ENCODE measurements at regions not wholly inside any gene's neighbourhood (a gene's known extent, or its start where the extent isn't known, plus 50 kb on each side); places are given as distances from the start of the nearest gene placed in this dataset.

DNA sequence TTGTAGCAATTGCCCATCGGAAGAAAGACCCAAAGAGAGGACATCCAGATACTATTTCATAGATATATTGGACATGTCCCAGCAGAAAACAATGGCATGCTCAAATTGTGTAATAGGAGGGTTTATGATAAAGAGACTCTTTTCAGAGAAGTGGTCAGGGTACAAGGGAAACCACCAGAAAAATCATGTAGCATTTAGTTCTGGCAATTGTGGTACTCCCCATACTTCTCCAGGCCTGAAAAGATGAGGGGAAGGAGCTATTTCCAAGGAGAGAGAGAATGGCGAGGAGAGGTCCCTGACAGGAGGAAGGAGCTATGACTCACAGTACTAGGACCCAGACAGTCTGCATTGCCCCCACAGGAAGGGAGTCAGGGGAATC, 68.4 kb upstream of the ADO start:
- intact Hi-C loops (cut with DNase I), result no loop called here
- TF ChIP-seq CTCF (IDR thresholded peaks at IDR 0.05), result no peak

GRCh38 chr10:62738916-62739315, 65.6 kb upstream of the ADO start:
- DNase-seq, result no peak
- no peak overlapping the region for H3K4me3 ChIP-seq
- no peaks in the 10 kb centered on the region for H3K27me3 ChIP-seq
- H3K4me1 ChIP-seq, result peaks cover 0 to 26% of the 10 kb centered on the region in 2 donors
- no peak for TF ChIP-seq CTCF (IDR thresholded peaks at IDR 0.05)
- no peak for ATAC-seq
- no peak overlapping the region for H3K27ac ChIP-seq
- no peaks in the 10 kb centered on the region for H3K9me3 ChIP-seq
- intact Hi-C loops (cut with DNase I), result no loop called here
- no peaks in the 10 kb centered on the region for H3K36me3 ChIP-seq

More for the DNA sequence above, 68.4 kb upstream of the ADO start:
- Histone ChIP-seq H3K27ac (no peak overlapping the region), H3K36me3 (no peaks in the 10 kb centered on the region), H3K9me3 (no peaks in the 10 kb centered on the region), H3K27me3 (no peaks in the 10 kb centered on the region), H3K4me3 (no peak overlapping the region), H3K4me1 (peaks cover 0 to 15% of the 10 kb centered on the region in 2 donors)
- no peak for ATAC-seq
- no peak for DNase-seq

DNA sequence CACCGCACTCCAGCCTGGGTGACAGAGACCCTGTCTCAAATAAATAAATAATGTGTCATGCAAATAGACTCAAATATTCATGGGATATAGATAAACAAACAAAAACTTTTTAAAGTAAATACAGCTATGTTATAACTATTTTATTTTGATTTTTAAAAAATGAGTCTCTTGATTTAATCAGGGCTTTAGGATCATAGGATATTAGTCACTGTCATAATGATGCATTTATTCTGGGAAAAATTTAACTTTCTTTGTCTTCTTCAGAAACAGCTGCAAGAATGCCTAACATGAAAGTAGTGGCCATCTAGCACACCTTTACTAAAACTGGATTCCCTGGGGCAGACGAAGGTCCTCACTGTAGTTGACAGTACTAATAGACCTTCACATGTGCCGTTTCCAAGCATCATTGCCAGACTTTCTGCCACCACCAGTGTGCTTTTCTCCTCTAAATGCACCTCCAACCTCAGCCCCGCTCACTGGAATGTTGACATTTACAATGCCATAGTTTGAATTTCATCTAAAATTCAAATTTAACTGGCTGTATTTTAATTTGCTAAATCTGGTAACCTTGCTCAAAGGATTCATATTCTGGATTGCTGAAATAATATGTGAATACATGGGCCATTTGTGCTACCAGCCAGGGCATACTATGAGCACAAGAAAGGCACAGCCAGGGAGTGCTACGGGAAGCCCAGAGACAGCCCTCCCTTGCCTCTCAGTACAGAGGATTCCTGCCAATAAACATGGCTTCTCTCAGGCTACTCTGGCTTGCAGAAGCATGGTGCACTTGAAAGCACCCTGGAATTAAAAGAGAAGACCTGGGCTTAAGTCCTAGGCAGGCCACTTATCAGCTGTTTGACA, 63.4 kb upstream of the ADO start:
- no peak overlapping the region for H3K27ac ChIP-seq
- no peak for TF ChIP-seq CTCF (IDR thresholded peaks at IDR 0.05)
- intact Hi-C loops (cut with DNase I), result no loop called here

DNA sequence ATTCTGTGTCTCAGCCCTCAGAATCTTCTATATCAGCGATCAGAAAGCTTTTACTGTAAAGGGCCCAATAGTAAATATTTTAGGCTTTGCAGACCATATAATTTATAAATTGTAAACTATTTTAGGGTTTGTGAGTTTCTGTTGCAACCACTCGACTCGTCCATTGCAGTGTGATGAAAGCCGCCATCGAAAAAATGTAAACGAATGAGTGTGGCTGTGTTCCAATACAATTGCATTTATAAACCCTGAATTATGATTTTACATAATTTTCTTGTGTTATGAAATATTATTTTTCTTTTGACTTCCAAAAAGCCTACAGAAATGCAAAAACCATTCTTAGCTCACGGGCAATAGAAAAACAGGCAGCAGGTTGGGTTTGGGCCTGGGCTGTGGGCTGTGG, 62.5 kb upstream of the ADO start:
- H3K36me3 ChIP-seq, result no peaks in the 10 kb centered on the region
- ATAC-seq, result no peak

More for the DNA sequence above, 63.4 kb upstream of the ADO start:
- no peak for ATAC-seq
- Histone ChIP-seq H3K4me1 (peaks cover 0 to 23% of the 10 kb centered on the region in 2 donors), H3K9me3 (no peaks in the 10 kb centered on the region), H3K36me3 (no peaks in the 10 kb centered on the region), H3K4me3 (no peak overlapping the region), H3K27me3 (no peaks in the 10 kb centered on the region)
- DNase-seq, result no peak

More for the DNA sequence above, 62.5 kb upstream of the ADO start:
- TF ChIP-seq CTCF (IDR thresholded peaks at IDR 0.05), result no peak
- Histone ChIP-seq H3K4me1 (peaks cover 0 to 19% of the 10 kb centered on the region in 2 donors), H3K9me3 (no peaks in the 10 kb centered on the region), H3K27ac (peak overlapping the region in 1 of 2 donors; percentile 30), H3K4me3 (no peak overlapping the region), H3K27me3 (no peaks in the 10 kb centered on the region)
- DNase-seq, result peak in 2 of 4 donors; percentile 32 to 44
- intact Hi-C loops (cut with DNase I), result no loop called here
